ENCODE measurements at regions not wholly inside any gene's neighbourhood (a gene's known extent, or its start where the extent isn't known, plus 50 kb on each side); places are given as distances from the start of the nearest gene placed in this dataset.

GRCh38 chr15:26222781-26223180 lies 359.7 kb upstream of the ATP10A start:
- TF ChIP-seq, protein P1, sequence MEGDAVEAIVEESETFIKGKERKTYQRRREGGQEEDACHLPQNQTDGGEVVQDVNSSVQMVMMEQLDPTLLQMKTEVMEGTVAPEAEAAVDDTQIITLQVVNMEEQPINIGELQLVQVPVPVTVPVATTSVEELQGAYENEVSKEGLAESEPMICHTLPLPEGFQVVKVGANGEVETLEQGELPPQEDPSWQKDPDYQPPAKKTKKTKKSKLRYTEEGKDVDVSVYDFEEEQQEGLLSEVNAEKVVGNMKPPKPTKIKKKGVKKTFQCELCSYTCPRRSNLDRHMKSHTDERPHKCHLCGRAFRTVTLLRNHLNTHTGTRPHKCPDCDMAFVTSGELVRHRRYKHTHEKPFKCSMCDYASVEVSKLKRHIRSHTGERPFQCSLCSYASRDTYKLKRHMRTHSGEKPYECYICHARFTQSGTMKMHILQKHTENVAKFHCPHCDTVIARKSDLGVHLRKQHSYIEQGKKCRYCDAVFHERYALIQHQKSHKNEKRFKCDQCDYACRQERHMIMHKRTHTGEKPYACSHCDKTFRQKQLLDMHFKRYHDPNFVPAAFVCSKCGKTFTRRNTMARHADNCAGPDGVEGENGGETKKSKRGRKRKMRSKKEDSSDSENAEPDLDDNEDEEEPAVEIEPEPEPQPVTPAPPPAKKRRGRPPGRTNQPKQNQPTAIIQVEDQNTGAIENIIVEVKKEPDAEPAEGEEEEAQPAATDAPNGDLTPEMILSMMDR (IDR thresholded peaks at IDR 0.05) = no peak
- TF ChIP-seq POLR2AphosphoS5 (IDR thresholded peaks at IDR 0.05; ENCODE audit: insufficient read depth in 1 of 2, low read depth in 1 of 2) = no peak

Data from vagina (tissue), 2 donors.